ENCODE measurements at regions not wholly inside any gene's neighbourhood (a gene's known extent, or its start where the extent isn't known, plus 50 kb on each side); places are given as distances from the start of the nearest gene placed in this dataset.

DNA sequence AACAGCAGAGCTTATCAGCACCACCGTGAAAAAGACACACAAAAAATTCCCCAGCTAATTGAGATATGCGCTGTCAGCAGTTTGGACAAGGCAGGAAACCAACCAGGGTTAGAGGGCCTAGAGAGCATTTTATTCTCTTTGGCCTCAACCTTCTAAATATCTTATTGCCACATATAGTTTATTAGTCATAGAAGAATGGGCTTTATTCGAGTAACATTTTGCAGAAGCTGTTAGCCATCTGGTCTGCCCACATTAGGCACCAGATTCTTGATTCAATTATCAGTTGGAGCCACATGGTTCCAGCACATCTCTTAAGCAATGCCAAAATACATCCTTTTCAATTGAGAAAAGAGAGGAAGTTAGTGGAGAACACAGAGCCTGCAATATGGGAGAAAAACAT lies 109.9 kb upstream of the CXADR start:
- no peak overlapping the region for H3K4me3 ChIP-seq (ENCODE audit: low read depth, low read length)
- TF ChIP-seq, protein P1, sequence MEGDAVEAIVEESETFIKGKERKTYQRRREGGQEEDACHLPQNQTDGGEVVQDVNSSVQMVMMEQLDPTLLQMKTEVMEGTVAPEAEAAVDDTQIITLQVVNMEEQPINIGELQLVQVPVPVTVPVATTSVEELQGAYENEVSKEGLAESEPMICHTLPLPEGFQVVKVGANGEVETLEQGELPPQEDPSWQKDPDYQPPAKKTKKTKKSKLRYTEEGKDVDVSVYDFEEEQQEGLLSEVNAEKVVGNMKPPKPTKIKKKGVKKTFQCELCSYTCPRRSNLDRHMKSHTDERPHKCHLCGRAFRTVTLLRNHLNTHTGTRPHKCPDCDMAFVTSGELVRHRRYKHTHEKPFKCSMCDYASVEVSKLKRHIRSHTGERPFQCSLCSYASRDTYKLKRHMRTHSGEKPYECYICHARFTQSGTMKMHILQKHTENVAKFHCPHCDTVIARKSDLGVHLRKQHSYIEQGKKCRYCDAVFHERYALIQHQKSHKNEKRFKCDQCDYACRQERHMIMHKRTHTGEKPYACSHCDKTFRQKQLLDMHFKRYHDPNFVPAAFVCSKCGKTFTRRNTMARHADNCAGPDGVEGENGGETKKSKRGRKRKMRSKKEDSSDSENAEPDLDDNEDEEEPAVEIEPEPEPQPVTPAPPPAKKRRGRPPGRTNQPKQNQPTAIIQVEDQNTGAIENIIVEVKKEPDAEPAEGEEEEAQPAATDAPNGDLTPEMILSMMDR (IDR thresholded peaks at IDR 0.05; ENCODE audit: borderline replicate concordance, insufficient read depth, low read depth, low read length) = no peak

DNA sequence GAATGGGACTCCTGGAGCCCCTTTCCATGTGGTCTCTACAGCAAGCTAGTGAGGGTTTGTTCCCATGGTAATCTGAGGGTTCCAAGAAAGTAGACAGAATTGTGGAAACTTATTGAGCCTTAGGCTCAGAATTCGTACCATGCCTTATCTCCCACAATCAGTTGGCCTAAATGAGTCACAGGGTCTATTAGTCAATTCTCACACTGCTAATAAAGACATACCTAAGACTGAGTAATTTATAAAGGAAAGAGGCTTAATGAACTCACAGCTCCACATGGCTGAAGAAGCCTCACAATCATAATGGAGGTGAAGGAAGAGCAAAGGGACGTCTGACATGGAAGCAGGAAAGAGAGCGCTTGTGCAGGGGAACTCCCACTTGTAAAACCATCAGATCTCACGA lies 106.6 kb upstream of the CXADR start:
- TF ChIP-seq, protein P1 (IDR thresholded peaks at IDR 0.05; ENCODE audit: borderline replicate concordance, insufficient read depth, low read depth, low read length) = no peak
- H3K4me3 ChIP-seq (ENCODE audit: low read depth, low read length) = no peak overlapping the region

DNA sequence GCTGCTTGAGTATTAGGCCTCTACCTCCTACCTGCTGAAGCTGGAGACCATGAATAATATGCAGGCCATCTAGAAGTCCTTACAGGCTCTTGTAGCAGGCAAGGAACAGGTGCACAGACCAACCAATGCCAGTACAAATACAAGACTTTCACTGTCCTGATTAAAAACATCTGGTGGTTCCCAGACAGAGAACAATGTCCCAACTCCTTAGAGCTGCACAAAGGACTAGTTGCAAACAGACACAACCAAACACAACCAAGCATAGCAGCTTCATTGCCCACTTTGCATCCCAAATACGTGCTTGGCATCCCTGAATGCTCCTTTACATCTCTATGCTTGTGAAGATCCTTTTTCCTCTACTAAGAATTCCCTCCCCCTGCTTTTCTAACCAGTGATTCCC lies 98.1 kb upstream of the CXADR start:
- H3K4me3 ChIP-seq (ENCODE audit: low read depth, low read length) = no peak overlapping the region
- TF ChIP-seq, protein P1 (IDR thresholded peaks at IDR 0.05; ENCODE audit: borderline replicate concordance, insufficient read depth, low read depth, low read length) = no peak

DNA sequence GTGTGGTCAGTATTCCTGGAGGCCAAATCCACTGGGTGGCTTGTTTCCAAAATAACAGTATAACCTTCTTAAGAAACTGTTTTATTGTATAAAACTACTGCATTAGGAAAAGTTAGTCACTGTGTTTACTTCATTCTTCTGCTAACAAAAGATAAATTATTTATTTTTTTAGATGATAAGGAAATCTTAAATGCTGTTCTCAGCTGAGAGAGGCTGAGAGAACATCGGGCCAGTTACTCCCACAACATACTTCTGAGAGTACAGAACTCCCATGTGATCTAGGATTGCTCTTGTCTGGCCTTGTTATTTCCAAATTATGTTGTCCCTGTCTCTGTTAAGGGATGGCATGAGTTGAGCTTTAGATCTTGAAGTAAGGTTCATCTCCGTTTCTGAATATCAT lies 96.7 kb upstream of the CXADR start:
- TF ChIP-seq, protein P1 (IDR thresholded peaks at IDR 0.05; ENCODE audit: borderline replicate concordance, insufficient read depth, low read depth, low read length) = no peak
- no peak overlapping the region for H3K4me3 ChIP-seq (ENCODE audit: low read depth, low read length)

DNA sequence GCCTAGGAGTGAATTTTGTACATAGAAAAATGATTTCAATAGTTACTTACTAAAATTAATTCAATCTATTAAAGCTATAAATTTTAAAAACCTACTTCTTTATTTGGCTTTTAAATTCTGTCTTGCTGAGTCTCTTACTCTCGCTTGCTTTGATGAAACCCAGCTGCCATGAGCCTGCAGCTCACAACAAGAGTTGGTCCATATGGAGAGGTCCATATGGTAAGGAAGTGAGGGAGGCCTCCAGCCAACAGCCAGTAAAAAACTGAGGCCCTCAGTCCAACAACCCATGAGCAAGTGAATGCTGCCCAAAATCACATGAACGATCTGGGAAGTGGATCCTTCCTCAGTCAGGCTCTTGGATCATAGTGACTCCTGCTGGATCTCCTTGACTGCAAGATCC lies 89.9 kb upstream of the CXADR start:
- H3K4me3 ChIP-seq (ENCODE audit: low read depth, low read length) = no peak overlapping the region
- TF ChIP-seq, protein P1 (IDR thresholded peaks at IDR 0.05; ENCODE audit: borderline replicate concordance, insufficient read depth, low read depth, low read length) = no peak

DNA sequence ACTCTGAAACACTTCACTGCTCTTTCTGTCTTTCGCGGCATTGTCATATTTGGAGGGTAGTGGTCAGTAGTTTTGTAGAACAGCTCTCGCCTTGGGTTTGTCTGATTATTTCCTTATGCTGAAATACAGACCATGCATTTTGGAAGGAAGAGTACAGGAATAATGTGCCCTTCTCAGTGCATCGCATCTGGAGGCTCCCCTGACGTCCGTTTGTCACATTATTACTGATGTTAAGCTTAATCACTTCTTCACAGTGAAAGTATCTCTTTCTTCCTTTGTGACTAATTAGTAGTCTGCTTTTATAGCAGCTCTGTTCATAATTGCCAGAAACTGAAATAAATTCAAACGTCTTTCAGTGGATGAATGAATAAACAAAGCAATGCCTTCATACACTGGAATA lies 85.7 kb upstream of the CXADR start:
- no peak overlapping the region for H3K4me3 ChIP-seq (ENCODE audit: low read depth, low read length)
- TF ChIP-seq, protein P1 (IDR thresholded peaks at IDR 0.05; ENCODE audit: borderline replicate concordance, insufficient read depth, low read depth, low read length) = no peak

DNA sequence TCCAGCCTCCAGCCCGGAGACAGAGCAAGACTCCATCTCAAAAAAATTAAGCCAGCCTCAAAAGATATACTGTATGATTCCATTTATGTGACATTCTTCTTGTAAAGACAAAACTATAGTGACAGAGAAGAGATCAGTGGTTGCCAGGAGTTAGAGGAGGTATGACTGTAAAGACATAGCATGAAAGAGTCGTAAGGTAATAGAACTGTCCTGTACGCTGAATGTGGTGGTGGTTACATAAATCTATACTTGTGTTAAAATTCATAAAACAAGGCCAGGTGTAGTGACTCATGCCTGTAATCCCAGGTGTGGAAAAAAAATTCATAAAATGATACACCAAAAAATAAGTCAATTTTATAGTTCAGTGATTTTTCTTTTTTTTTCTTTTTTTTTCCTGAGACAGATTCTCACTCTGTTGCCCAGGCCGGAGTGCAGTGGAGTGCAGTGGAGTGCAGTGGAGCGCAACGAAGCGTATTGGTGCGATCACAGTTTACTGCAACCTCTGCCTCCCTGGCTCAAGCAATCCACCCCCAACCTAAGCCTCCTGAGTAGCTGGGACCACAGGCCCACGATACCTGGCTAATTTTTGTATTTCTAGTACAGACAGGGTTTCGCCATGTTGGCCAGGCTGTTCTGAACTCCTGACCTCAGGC lies 84.9 kb upstream of the CXADR start:
- TF ChIP-seq, protein P1 (IDR thresholded peaks at IDR 0.05; ENCODE audit: borderline replicate concordance, insufficient read depth, low read depth, low read length) = no peak
- no peak overlapping the region for H3K4me3 ChIP-seq (ENCODE audit: low read depth, low read length)
